CD4-positive, alpha-beta T cell (primary cell): ENCODE measurements at regions not wholly inside any gene's neighbourhood (a gene's known extent, or its start where the extent isn't known, plus 50 kb on each side); places are given as distances from the start of the nearest gene placed in this dataset.

Source experiments
- ATAC-seq: fragments of 200-7000 bp; cut with Tn5 transposase; one replicate; pipeline ENCODE4 v1.10.0; 2022; ENCODE audit warnings: mild to moderate bottlenecking; ENCODE audit not compliant: poor library complexity
- CTCF ChIA-PET: fragments of 350-600 bp; sonication (Branson Sonifier 250); formaldehyde crosslinking; loops from one replicate; lab custom pipeline; 2021; ENCODE audit warnings: antibody characterized with exemption, inconsistent platforms; lab: Charles Lee
- POLR2A ChIA-PET: fragments of 350-600 bp; sonication (Branson Sonifier 250); formaldehyde crosslinking; loops from one replicate; lab custom pipeline; 2021; ENCODE audit warnings: antibody characterized with exemption, inconsistent platforms; lab: Charles Lee
- DNase-seq, 14 experiments: peaks; one replicate each; pipeline ENCODE4 v3.0.0-alpha.2; 2013 to 2020; ENCODE audit warnings: mixed read lengths in 2 of 14
- H3K27ac ChIP-seq, 2 donors: one replicate each; pipeline versions ENCODE4 v1.5.1 to v1.7.0; 2013; ENCODE audit warnings: low read length in 2 of 2, low read depth in 1 of 2, mild to moderate bottlenecking in 1 of 2
- H3K27me3 ChIP-seq, 2 experiments: 1 replicate in 1 of 2; 2 replicates in 1 of 2; pipeline versions ENCODE4 v1.6.1 to v1.7.0; 2013; ENCODE audit warnings: low read length in 2 of 2, control low read depth in 1 of 2, mild to moderate bottlenecking in 1 of 2, moderate library complexity in 1 of 2; ENCODE audit not compliant: insufficient read depth in 2 of 2, control insufficient read depth in 1 of 2
- H3K36me3 ChIP-seq: one replicate; pipeline ENCODE4 v1.6.1; 2013; ENCODE audit warnings: low read length, control low read depth; ENCODE audit not compliant: insufficient read depth
- H3K4me1 ChIP-seq: one replicate; pipeline ENCODE4 v1.6.1; 2013; ENCODE audit warnings: low read length, control low read depth; ENCODE audit not compliant: insufficient read depth
- H3K4me3 ChIP-seq: one replicate; pipeline ENCODE4 v1.5.1; 2013; ENCODE audit warnings: mild to moderate bottlenecking, low read length, moderate library complexity
- H3K9me3 ChIP-seq, 2 experiments: 1 replicate in 1 of 2; 2 replicates in 1 of 2; pipeline versions ENCODE4 v1.6.1 to v1.7.0; 2013; ENCODE audit warnings: low read length in 2 of 2, mild to moderate bottlenecking in 2 of 2, control low read depth in 1 of 2, moderate library complexity in 1 of 2; ENCODE audit not compliant: control insufficient read depth in 1 of 2, insufficient read depth in 1 of 2
- H3K27ac Mint-ChIP-seq: one replicate; pipeline ENCODE4 v1.8.0; 2020; ENCODE audit warnings: mixed read lengths
- H3K27me3 Mint-ChIP-seq: one replicate; pipeline ENCODE4 v1.8.0; 2021; ENCODE audit warnings: mixed read lengths
- H3K36me3 Mint-ChIP-seq: one replicate; pipeline ENCODE4 v1.8.0; 2021; ENCODE audit warnings: low read depth, mixed read lengths
- H3K4me1 Mint-ChIP-seq: one replicate; pipeline ENCODE4 v1.8.0; 2021; ENCODE audit warnings: low read depth, mixed read lengths
- H3K4me3 Mint-ChIP-seq: one replicate; pipeline ENCODE4 v1.8.0; 2020; ENCODE audit warnings: mild to moderate bottlenecking, mixed read lengths
- H3K9me3 Mint-ChIP-seq: one replicate; pipeline ENCODE4 v1.8.0; 2020; ENCODE audit warnings: mixed read lengths
- CTCF ChIP-seq: fragments of 200-600 bp; IDR thresholded peaks from one replicate; pipeline ENCODE4 v1.8.0; 2022; ENCODE audit warnings: antibody characterized with exemption, mild to moderate bottlenecking
- intact Hi-C, 2 experiments: fragments of 100-400 bp; cut with DNase I in 1 of 2; cut with micrococcal nuclease in 1 of 2; formaldehyde crosslinking; loops; one replicate each; pipeline versions ENCODE4 v1.15.1 to v1.9.0; 2023 to 2025; cut with DNase I, micrococcal nuclease

GRCh38 chr1:38523568-38523939, 336.0 kb downstream of the RRAGC start:
- ChIA-PET CTCF (no interaction called here), POLR2A (no interaction called here)
- no peak for TF ChIP-seq CTCF
- no peaks in the 10 kb centered on the region for H3K36me3 ChIP-seq
- no peaks in the 10 kb centered on the region for H3K9me3 ChIP-seq
- no peaks in the 10 kb centered on the region for H3K9me3 Mint-ChIP-seq
- H3K27me3 ChIP-seq, result peaks cover 0 to 6% of the 10 kb centered on the region in 2 experiments
- no peak overlapping the region for H3K27ac Mint-ChIP-seq
- no peak overlapping the region for H3K4me3 ChIP-seq
- no peak for ATAC-seq
- peaks cover 18% of the 10 kb centered on the region for H3K27me3 Mint-ChIP-seq
- H3K4me1 Mint-ChIP-seq, result peaks cover 17% of the 10 kb centered on the region
- H3K36me3 Mint-ChIP-seq, result no peaks in the 10 kb centered on the region
- H3K4me1 ChIP-seq, result peaks cover 8% of the 10 kb centered on the region
- no peak for DNase-seq
- no peak overlapping the region for H3K4me3 Mint-ChIP-seq
- intact Hi-C loops, result no loop called here
- H3K27ac ChIP-seq, result no peak overlapping the region

GRCh38 chr1:38522915-38523567, 336.5 kb downstream of the RRAGC start:
- Mint-ChIP-seq H3K4me1 (peaks cover 12% of the 10 kb centered on the region), H3K27me3 (peaks cover 18% of the 10 kb centered on the region), H3K36me3 (no peaks in the 10 kb centered on the region), H3K27ac (no peak overlapping the region), H3K4me3 (no peak overlapping the region), H3K9me3 (no peaks in the 10 kb centered on the region)
- TF ChIP-seq CTCF, result no peak
- ATAC-seq (no peak), DNase-seq (no peak)
- peaks cover 8% of the 10 kb centered on the region for H3K4me1 ChIP-seq
- peaks cover 0 to 6% of the 10 kb centered on the region in 2 experiments for H3K27me3 ChIP-seq
- H3K9me3 ChIP-seq, result no peaks in the 10 kb centered on the region
- intact Hi-C loops, result no loop called here
- no peak overlapping the region for H3K27ac ChIP-seq
- POLR2A ChIA-PET, result no interaction called here
- no peak overlapping the region for H3K4me3 ChIP-seq
- H3K36me3 ChIP-seq, result no peaks in the 10 kb centered on the region
- CTCF ChIA-PET, result no interaction called here

GRCh38 chr1:38516560-38516959, 343.0 kb downstream of the RRAGC start:
- peaks cover 6% of the 10 kb centered on the region for H3K27me3 Mint-ChIP-seq
- no peak for DNase-seq
- Histone ChIP-seq H3K4me1 (no peaks in the 10 kb centered on the region), H3K4me3 (no peak overlapping the region), H3K9me3 (no peaks in the 10 kb centered on the region), H3K27me3 (no peaks in the 10 kb centered on the region), H3K27ac (no peak overlapping the region), H3K36me3 (no peaks in the 10 kb centered on the region)
- intact Hi-C loops, result no loop called here
- ChIA-PET POLR2A (no interaction called here), CTCF (no interaction called here)
- H3K36me3 Mint-ChIP-seq, result no peaks in the 10 kb centered on the region
- H3K4me1 Mint-ChIP-seq, result no peaks in the 10 kb centered on the region
- no peak overlapping the region for H3K4me3 Mint-ChIP-seq
- H3K27ac Mint-ChIP-seq, result no peak overlapping the region
- no peak for ATAC-seq
- TF ChIP-seq CTCF, result no peak
- no peaks in the 10 kb centered on the region for H3K9me3 Mint-ChIP-seq
